ENCODE measurements at regions not wholly inside any gene's neighbourhood (a gene's known extent, or its start where the extent isn't known, plus 50 kb on each side); places are given as distances from the start of the nearest gene placed in this dataset.

DNA sequence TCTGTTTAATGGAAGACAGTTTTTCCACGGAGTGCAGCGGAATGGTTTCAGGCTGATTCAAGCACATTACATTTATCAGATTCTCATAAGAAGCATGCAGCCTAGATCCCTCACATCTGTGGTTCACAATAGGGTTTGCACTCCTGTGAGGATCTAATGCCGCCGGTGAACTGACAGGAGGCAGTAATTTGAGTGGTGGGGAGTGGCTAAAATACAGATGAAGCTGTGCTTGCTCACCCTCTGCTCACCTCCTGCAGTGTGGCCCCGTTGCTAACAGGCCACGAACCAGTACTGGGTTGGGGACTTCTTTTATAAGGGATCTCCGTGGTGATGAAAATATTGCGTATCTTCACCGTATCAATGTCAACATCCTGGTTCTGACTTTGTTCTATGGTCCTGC lies 107.8 kb downstream of the OTX2 start:
- H3K27ac ChIP-seq (ENCODE audit: extremely low read depth, low read depth, low read length): no peak overlapping the region
- TF ChIP-seq ZNF433 (tag by site-specific recombination; IDR thresholded peaks at IDR 0.05; ENCODE audit: low read depth) (no peak), MYNN (tag by site-specific recombination; IDR thresholded peaks at IDR 0.05; ENCODE audit: borderline replicate concordance) (no peak), PRDM1 (tag by site-specific recombination; IDR thresholded peaks at IDR 0.05) (no peak), ZNF175 (tag by site-specific recombination; IDR thresholded peaks at IDR 0.05) (no peak), TCF7L2 (IDR thresholded peaks at IDR 0.05; ENCODE audit: borderline replicate concordance, low read depth, low read length) (no peak), ZNF132 (tag by site-specific recombination; IDR thresholded peaks at IDR 0.05; ENCODE audit: borderline replicate concordance) (no peak), HOXD13 (CRISPR knock-in tag; IDR thresholded peaks at IDR 0.05; ENCODE audit: borderline replicate concordance) (no peak), ZNF571 (tag by site-specific recombination; IDR thresholded peaks at IDR 0.05) (no peak), ZNF544 (tag by site-specific recombination; IDR thresholded peaks at IDR 0.05) (no peak), HOXC10 (CRISPR knock-in tag; IDR thresholded peaks at IDR 0.05) (no peak)
- TF ChIP-seq, protein P1, sequence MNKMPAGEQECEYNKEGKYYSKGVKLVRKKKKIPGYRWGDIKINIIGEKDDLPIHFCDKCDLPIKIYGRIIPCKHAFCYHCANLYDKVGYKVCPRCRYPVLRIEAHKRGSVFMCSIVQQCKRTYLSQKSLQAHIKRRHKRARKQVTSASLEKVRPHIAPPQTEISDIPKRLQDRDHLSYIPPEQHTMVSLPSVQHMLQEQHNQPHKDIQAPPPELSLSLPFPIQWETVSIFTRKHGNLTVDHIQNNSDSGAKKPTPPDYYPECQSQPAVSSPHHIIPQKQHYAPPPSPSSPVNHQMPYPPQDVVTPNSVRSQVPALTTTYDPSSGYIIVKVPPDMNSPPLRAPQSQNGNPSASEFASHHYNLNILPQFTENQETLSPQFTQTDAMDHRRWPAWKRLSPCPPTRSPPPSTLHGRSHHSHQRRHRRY (tag by site-specific recombination; IDR thresholded peaks at IDR 0.05): no peak
- CTCF ChIA-PET: no interaction called here

More for the DNA sequence above, 107.8 kb downstream of the OTX2 start:
- Histone ChIP-seq H3K4me3 (ENCODE audit: low read depth, low read length) (no peak overlapping the region), H3K9me3 (ENCODE audit: control insufficient read depth, insufficient read depth, low read depth, low read length) (no peaks in the 10 kb centered on the region), H3K4me1 (ENCODE audit: control insufficient read depth, insufficient read depth, low read length) (no peaks in the 10 kb centered on the region), H3K36me3 (ENCODE audit: control insufficient read depth in 2 of 2, insufficient read depth in 1 of 2, low read length in 2 of 2) (no peaks in the 10 kb centered on the region)
- POLR2A ChIA-PET: no interaction called here

All from HEK293 (cell line).